Upper lobe of left lung (tissue), 6 donors: ENCODE measurements at regions not wholly inside any gene's neighbourhood (a gene's known extent, or its start where the extent isn't known, plus 50 kb on each side); places are given as distances from the start of the nearest gene placed in this dataset.

Experiments
- ATAC-seq, 2 donors: fragments of 200-7000 bp; cut with Tn5 transposase; one replicate each; pipeline ENCODE4 v1.9.1; 2022; ENCODE audit warnings: mild to moderate bottlenecking in 2 of 2, moderate library complexity in 2 of 2; ENCODE audit not compliant: low FRiP score in 2 of 2
- DNase-seq, 2 donors: peaks; one replicate each; pipeline ENCODE4 v3.0.0-alpha.2; 2019 to 2020
- H3K27ac ChIP-seq, 4 donors: fragments of 200-600 bp; sonication (generic); one replicate each; pipeline ENCODE4 v1.5.1; 2016 to 2019
- H3K27me3 ChIP-seq, 4 donors: fragments of 200-600 bp; sonication (generic); one replicate each; pipeline ENCODE4 v1.5.1; 2017 to 2019
- H3K36me3 ChIP-seq, 4 donors: fragments of 200-600 bp; sonication (generic); one replicate each; pipeline ENCODE4 v1.5.1; 2016 to 2019
- H3K4me1 ChIP-seq, 4 donors: fragments of 200-600 bp; sonication (generic); one replicate each; pipeline ENCODE4 v1.5.1; 2018 to 2019
- H3K4me3 ChIP-seq, 4 donors: fragments of 200-600 bp; sonication (generic); one replicate each; pipeline ENCODE4 v1.5.1; 2017 to 2019; ENCODE audit warnings: mild to moderate bottlenecking in 2 of 4, moderate library complexity in 1 of 4
- H3K9me3 ChIP-seq, 4 donors: fragments of 200-600 bp; sonication (generic); one replicate each; pipeline ENCODE4 v1.5.1; 2018 to 2019
- EP300 ChIP-seq, 4 donors: sonication (generic); formaldehyde crosslinking; IDR thresholded peaks; one replicate each; pipeline ENCODE4 v1.5.1; 2017; ENCODE audit warnings: antibody characterized with exemption in 4 of 4, control low read depth in 2 of 4
- POLR2A ChIP-seq, 4 donors: fragments of 450-650 bp; IDR thresholded peaks; one replicate each; pipeline ENCODE4 v1.5.1; 2016 to 2017; ENCODE audit warnings: antibody characterized with exemption in 4 of 4, mild to moderate bottlenecking in 2 of 4
- POLR2AphosphoS5 ChIP-seq, 2 donors: sonication (generic); formaldehyde crosslinking; IDR thresholded peaks; one replicate each; pipeline ENCODE4 v1.5.1; 2017; ENCODE audit warnings: antibody characterized with exemption in 2 of 2
- WGBS, 2 donors: methylation state at CpG; one replicate each; pipeline ENCODE4 v1.1.5; 2017 to 2018; 5-methylcytosine and 5-hydroxymethylcytosine counted together
- TF ChIP-seq, protein P1 (sequence below), 6 experiments: fragments of 450-650 bp in 4 of 6; fragments of 200-600 bp in 2 of 6; sonication (generic) in 2 of 6; IDR thresholded peaks; one replicate each; pipeline ENCODE4 v1.5.1; 2016 to 2019; ENCODE audit warnings: antibody characterized with exemption in 6 of 6
- donor health status: DM: no; HTN: no; CAD: no; lungs with moderate emphysema.
- donor health status: DM: no; HTN: yes; CAD: no; lungs with severe emphysema.

DNA sequence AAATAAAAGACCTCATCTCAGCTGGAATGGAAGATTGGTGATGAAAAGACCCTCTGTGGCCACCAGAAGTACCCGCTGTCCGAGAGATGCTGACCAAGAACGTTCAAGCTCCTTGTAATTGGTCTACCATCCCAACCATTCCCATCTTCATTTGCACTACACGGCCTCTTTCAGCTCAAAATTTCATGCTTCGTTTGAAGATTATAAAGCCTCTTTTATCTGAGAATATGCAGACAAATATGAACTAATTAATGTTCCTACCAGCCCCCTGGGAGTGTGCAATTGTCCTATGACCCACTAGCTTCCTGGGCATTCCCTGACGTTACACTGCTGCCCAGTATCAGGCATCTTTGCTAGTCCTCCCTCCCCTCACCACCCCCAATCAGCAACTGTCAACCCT, 583.7 kb downstream of the MID1IP1 start:
- Histone ChIP-seq H3K27me3 (no peaks in the 10 kb centered on the region), H3K4me3 (no peak overlapping the region), H3K36me3 (no peaks in the 10 kb centered on the region), H3K4me1 (no peaks in the 10 kb centered on the region), H3K9me3 (no peaks in the 10 kb centered on the region), H3K27ac (no peak overlapping the region)
- ATAC-seq (no peak), DNase-seq (no peak)
- WGBS, 2 donors, result 61 to 96% methylated on average over 6 of the region's 6 CpGs
- TF ChIP-seq POLR2A (IDR thresholded peaks at IDR 0.05) (no peak), POLR2AphosphoS5 (IDR thresholded peaks at IDR 0.05) (no peak), EP300 (IDR thresholded peaks at IDR 0.05) (no peak)
- TF ChIP-seq, protein P1, sequence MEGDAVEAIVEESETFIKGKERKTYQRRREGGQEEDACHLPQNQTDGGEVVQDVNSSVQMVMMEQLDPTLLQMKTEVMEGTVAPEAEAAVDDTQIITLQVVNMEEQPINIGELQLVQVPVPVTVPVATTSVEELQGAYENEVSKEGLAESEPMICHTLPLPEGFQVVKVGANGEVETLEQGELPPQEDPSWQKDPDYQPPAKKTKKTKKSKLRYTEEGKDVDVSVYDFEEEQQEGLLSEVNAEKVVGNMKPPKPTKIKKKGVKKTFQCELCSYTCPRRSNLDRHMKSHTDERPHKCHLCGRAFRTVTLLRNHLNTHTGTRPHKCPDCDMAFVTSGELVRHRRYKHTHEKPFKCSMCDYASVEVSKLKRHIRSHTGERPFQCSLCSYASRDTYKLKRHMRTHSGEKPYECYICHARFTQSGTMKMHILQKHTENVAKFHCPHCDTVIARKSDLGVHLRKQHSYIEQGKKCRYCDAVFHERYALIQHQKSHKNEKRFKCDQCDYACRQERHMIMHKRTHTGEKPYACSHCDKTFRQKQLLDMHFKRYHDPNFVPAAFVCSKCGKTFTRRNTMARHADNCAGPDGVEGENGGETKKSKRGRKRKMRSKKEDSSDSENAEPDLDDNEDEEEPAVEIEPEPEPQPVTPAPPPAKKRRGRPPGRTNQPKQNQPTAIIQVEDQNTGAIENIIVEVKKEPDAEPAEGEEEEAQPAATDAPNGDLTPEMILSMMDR (IDR thresholded peaks at IDR 0.05), result no peak

DNA sequence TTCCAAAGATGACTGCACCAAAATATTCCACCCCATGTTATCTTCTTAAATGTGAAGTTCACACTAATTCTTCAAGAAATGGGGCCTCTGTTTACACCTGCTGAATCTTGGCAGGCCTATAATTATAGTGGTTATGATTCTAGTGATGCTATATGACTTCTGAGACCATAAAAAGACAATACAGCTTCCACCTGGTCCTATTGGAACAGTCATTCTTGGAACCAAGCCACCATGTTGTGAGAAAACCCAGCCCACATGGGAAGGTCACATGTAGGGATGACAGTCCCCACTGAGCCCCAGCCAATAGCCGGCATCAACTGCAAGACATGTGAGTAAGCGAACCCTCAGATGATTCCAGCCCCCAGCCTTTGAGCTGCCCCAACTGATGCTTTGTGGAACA, 587.5 kb downstream of the MID1IP1 start:
- Histone ChIP-seq H3K4me1 (no peaks in the 10 kb centered on the region), H3K9me3 (no peaks in the 10 kb centered on the region), H3K36me3 (no peaks in the 10 kb centered on the region), H3K27me3 (no peaks in the 10 kb centered on the region), H3K4me3 (no peak overlapping the region), H3K27ac (no peak overlapping the region)
- TF ChIP-seq POLR2AphosphoS5 (IDR thresholded peaks at IDR 0.05) (no peak), EP300 (IDR thresholded peaks at IDR 0.05) (no peak), POLR2A (IDR thresholded peaks at IDR 0.05) (no peak)
- TF ChIP-seq, protein P1 (IDR thresholded peaks at IDR 0.05), result no peak
- WGBS, 2 donors, result 90% methylated on average over 2 of the region's 2 CpGs; no CpG with 5 or more reads in 1 of the 2 donors
- ATAC-seq (no peak), DNase-seq (no peak)

DNA sequence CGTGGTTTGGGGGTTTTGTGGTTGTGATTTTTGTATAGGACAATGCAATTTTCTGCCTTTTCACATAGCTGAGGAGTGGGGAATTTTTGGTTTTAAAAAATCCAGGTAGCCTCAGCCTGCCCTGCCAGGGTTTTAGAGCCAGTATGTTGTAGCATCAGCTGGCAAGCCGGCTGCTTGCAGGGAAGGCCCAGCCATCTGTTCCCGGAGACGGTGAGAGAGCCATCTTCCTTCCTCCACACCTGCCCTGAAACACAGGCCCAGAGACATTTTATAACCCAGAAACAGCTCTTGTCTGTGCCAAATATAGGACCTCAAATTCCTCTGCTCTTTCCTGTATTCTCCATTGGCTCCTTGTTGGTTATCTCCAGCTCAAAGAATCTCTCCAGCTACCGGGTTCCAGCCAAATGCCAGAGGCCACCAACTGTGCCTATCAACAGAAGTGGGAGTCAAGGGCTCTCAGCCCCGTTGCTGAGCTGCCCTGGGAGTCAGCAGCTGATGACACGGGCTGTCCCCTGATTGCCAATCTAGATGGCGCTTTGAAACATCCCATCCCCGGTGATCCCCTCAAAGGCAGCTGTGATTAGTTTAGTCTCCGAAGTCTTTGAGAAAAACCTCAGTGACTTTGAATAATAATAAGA, 595.2 kb downstream of the MID1IP1 start:
- Histone ChIP-seq H3K27ac (no peak overlapping the region), H3K9me3 (no peaks in the 10 kb centered on the region), H3K4me3 (no peak overlapping the region), H3K27me3 (no peaks in the 10 kb centered on the region), H3K36me3 (no peaks in the 10 kb centered on the region), H3K4me1 (peaks cover 0 to 9% (median 0%) of the 10 kb centered on the region in 4 donors)
- 72 to 93% methylated on average over 7 to 10 of the region's 10 CpGs for WGBS, 2 donors
- ATAC-seq (no peak), DNase-seq (no peak)
- TF ChIP-seq POLR2A (IDR thresholded peaks at IDR 0.05) (no peak), POLR2AphosphoS5 (IDR thresholded peaks at IDR 0.05) (no peak), EP300 (IDR thresholded peaks at IDR 0.05) (no peak)
- TF ChIP-seq, protein P1 (IDR thresholded peaks at IDR 0.05), result no peak

DNA sequence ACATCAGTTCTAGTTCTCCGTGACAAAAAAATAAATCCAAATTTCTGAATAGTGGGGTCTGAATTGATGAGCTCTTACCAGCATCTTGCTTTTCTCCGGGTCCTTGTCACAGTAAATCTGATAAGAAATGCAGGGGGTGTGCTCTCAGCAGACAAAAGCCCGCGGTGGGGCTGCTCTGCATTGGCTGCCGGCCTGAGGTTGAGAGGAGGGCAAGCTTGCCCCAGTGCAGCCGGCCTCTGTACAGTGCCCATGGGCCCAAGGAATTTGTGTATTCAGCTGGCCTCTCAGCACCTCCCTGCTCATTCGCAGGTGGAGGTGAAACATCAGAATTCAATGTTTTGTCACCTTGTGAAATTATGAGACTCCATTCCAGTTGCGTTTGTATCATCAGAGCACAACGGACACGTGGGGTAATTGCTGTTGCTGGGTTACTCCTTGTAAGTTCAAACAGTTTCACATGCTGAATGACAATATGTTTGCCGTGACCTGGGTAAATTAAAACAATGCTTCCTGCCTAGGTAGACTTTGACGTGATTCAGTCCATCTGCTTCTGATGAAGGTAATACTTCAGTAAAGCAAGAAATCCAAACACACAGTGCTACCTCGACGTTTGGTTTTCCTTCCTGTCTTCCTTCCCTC, 596.4 kb downstream of the MID1IP1 start:
- H3K27ac ChIP-seq, result no peak overlapping the region
- no peaks in the 10 kb centered on the region for H3K27me3 ChIP-seq
- H3K4me3 ChIP-seq, result no peak overlapping the region
- H3K36me3 ChIP-seq, result no peaks in the 10 kb centered on the region
- TF ChIP-seq EP300 (IDR thresholded peaks at IDR 0.05) (no peak), POLR2A (IDR thresholded peaks at IDR 0.05) (no peak), POLR2AphosphoS5 (IDR thresholded peaks at IDR 0.05) (no peak)
- TF ChIP-seq, protein P1 (IDR thresholded peaks at IDR 0.05), result no peak
- H3K9me3 ChIP-seq, result no peaks in the 10 kb centered on the region
- peaks cover 0 to 9% (median 0%) of the 10 kb centered on the region in 4 donors for H3K4me1 ChIP-seq
- no peak for ATAC-seq
- 49 to 67% methylated on average over 10 to 14 of the region's 14 CpGs for WGBS, 2 donors
- peak in 1 of 2 donors; percentile 22 for DNase-seq
